ENCODE measurements at regions not wholly inside any gene's neighbourhood (a gene's known extent, or its start where the extent isn't known, plus 50 kb on each side); places are given as distances from the start of the nearest gene placed in this dataset.

- WGBS, 2 donors (ENCODE audit: low coverage in 1 of 2), result 58% methylated on average over 17 of the region's 29 CpGs; no CpG with 5 or more reads in 1 of the 2 donors
Measured at GRCh38 chr7:1382553-1383397, 76.5 kb downstream of the MICALL2 start.

DNA sequence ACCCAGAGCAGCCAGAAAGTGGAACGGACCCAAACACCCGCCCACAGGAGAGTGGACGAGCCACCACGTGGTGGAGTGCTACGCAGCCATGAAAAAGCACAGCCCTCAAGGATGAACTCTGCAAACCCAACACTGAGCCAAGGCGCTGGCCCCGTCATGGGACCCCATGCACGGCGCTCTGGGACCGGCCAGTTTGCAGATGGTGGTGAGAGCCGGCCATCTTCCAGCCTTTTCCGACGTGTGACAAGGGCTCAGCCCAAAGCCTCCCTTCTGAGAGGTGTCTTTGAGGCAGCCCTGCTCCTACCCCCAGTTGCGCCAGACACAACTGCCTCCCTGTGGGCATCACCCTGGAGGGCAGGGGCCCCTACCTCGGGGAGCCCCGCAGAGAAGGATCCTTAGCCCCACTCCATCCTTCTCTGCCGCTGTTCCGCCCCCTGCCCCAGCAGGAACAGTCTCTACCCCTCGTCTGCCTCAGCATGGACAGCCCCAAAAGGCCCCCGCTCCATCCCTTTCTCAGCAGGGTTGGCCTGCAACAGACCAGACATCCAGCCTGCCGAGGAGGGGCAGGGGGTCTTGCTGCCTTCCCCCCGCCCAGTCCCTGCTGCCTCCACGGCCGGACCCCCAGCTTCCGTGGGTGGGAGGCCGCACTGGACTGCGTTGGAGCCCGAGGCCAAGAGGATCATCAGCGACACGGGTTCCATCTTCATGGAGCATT is 75.7 kb downstream of the MICALL2 start:
- H3K27ac ChIP-seq, result no peak overlapping the region
- no peak for TF ChIP-seq CTCF (IDR thresholded peaks at IDR 0.05)
- no peak for TF ChIP-seq POLR2AphosphoS5 (IDR thresholded peaks at IDR 0.05)
- no peak for TF ChIP-seq POLR2A (IDR thresholded peaks at IDR 0.05)
- TF ChIP-seq EP300 (IDR thresholded peaks at IDR 0.05), result no peak
- no peaks in the 10 kb centered on the region for H3K36me3 ChIP-seq
- no peak overlapping the region for H3K4me3 ChIP-seq
- H3K4me1 ChIP-seq, result no peaks in the 10 kb centered on the region
- no peak for ATAC-seq
- peaks cover 100% of the 10 kb centered on the region for H3K27me3 ChIP-seq
- 80 to 94% methylated on average over 7 to 10 of the region's 30 CpGs for WGBS, 2 donors (ENCODE audit: low coverage in 1 of 2)
- peaks cover 0 to 7% (median 0%) of the 10 kb centered on the region in 3 donors for H3K9me3 ChIP-seq

More at GRCh38 chr7:1382553-1383397, 76.5 kb downstream of the MICALL2 start:
- Histone ChIP-seq H3K36me3 (no peaks in the 10 kb centered on the region), H3K9me3 (peaks cover 0 to 7% (median 0%) of the 10 kb centered on the region in 3 donors), H3K27ac (no peak overlapping the region), H3K27me3 (peaks cover 100% of the 10 kb centered on the region), H3K4me3 (no peak overlapping the region), H3K4me1 (no peaks in the 10 kb centered on the region)
- TF ChIP-seq CTCF (IDR thresholded peaks at IDR 0.05) (no peak), POLR2A (IDR thresholded peaks at IDR 0.05) (no peak), POLR2AphosphoS5 (IDR thresholded peaks at IDR 0.05) (no peak), EP300 (IDR thresholded peaks at IDR 0.05) (no peak)
- ATAC-seq, result no peak

DNA sequence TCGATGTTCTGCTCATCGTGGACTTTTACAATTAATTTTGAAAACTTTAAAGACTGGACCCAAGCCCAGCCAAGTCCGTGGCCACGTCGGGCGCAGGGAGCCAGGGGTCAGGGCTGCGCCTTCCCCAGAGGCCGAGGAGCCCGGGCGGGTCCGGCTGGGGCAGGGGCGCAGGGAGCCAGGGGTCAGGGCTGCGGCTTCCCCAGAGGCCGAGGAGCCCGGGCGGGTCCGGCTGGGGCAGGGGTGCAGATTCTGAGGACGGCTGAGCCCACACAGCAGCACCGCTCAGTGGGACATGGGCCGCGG is 75.2 kb downstream of the MICALL2 start:
- Histone ChIP-seq H3K9me3 (peaks cover 0 to 7% (median 0%) of the 10 kb centered on the region in 3 donors), H3K27ac (no peak overlapping the region), H3K27me3 (peaks cover 100% of the 10 kb centered on the region), H3K4me3 (no peak overlapping the region), H3K36me3 (no peaks in the 10 kb centered on the region), H3K4me1 (no peaks in the 10 kb centered on the region)
- WGBS, 2 donors (ENCODE audit: low coverage in 1 of 2), result 85% methylated on average over 4 of the region's 21 CpGs; no CpG with 5 or more reads in 1 of the 2 donors
- no peak for ATAC-seq
- TF ChIP-seq CTCF (IDR thresholded peaks at IDR 0.05), result no peak
- TF ChIP-seq EP300 (IDR thresholded peaks at IDR 0.05), result no peak
- no peak for TF ChIP-seq POLR2A (IDR thresholded peaks at IDR 0.05)
- no peak for TF ChIP-seq POLR2AphosphoS5 (IDR thresholded peaks at IDR 0.05)

Data from gastroesophageal sphincter (tissue), 4 donors.